ENCODE measurements at regions not wholly inside any gene's neighbourhood (a gene's known extent, or its start where the extent isn't known, plus 50 kb on each side); places are given as distances from the start of the nearest gene placed in this dataset.

DNA sequence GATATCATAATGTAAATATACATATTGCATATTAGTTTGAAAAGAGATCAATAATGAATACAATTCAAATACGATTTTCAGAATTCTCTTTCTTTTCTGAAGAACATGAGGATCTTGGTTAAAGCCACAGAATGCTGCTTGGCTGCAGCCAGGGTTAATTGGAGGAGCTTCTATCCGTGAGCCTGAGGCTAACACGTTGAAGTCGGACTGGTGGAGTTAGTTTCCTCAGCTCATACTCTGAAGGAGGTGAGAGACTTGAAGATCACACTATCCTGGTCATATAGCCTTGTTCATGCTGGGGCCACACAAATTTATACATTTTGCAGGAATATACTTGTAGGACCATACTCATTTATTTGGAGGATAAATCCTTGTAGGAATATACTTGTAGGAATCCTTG, 335.8 kb downstream of the TRIB2 start:
- Histone ChIP-seq H3K9me1 (replicated peaks; ENCODE audit: control insufficient read depth, extremely low read depth, insufficient read depth, low read length) (no peaks in the 10 kb centered on the region), H3K9ac (replicated peaks; ENCODE audit: extremely low read depth, insufficient read depth, low read length) (no peak overlapping the region), H3K79me2 (ENCODE audit: control insufficient read depth, insufficient read depth, low read length) (no peaks in the 10 kb centered on the region), H3K27ac (ENCODE audit: insufficient read depth, low read depth, low read length) (no peak overlapping the region), H3K4me3 (replicated peaks in 1 of 3; ENCODE audit: insufficient read depth in 1 of 3, low read depth in 1 of 3, low read length in 3 of 3) (no peak overlapping the region), H3K36me3 (ENCODE audit: control insufficient read depth in 2 of 2, extremely low read depth in 1 of 2, insufficient read depth in 2 of 2, low read length in 2 of 2) (no peaks in the 10 kb centered on the region), H3K4me2 (ENCODE audit: insufficient read depth, low read length) (no peak overlapping the region), H3K27me3 (ENCODE audit: control insufficient read depth in 2 of 2, insufficient read depth in 2 of 2, low read length in 2 of 2) (no peaks in the 10 kb centered on the region), H3K9me3 (replicated peaks; ENCODE audit: control insufficient read depth, insufficient read depth, low read length) (no peaks in the 10 kb centered on the region), H4K20me1 (replicated peaks; ENCODE audit: control insufficient read depth, extremely low read depth, insufficient read depth, low read length) (no peaks in the 10 kb centered on the region), H3K4me1 (ENCODE audit: control insufficient read depth, extremely low read depth, insufficient read depth, low read length) (no peaks in the 10 kb centered on the region), H2AFZ (ENCODE audit: low read depth, low read length) (no peak overlapping the region)
- dilution Hi-C loops (cut with MboI; ENCODE audit: extremely low pct_ligation_motif_present, low sequenced_read_pairs) (no loop called here), intact Hi-C loops (cut with micrococcal nuclease) (no loop called here)
- no TSS peak for BruUV-seq (replicated peaks)
- ChIA-PET CTCF (interaction anchor here (1.9 kb wide), 1 partner anchor 25 kb away, joined by 5 read pairs; no protein-coding TSS in a partner anchor), POLR2A (interaction anchor here (0.6 kb wide), 1 partner anchor 345 kb away, joined by 3 read pairs; no protein-coding TSS in a partner anchor)
- FAIRE-seq: no peak
- no peak for DNase-seq (ENCODE audit: low read depth, low spot score)
- TF ChIP-seq EZH2 (IDR thresholded peaks at IDR 0.05; ENCODE audit: borderline replicate concordance, low read depth, low read length, severe bottlenecking): no peak
- no peak for TF ChIP-seq FOS (IDR thresholded peaks at IDR 0.05; ENCODE audit: borderline replicate concordance, insufficient read depth, low read length)
- TF ChIP-seq, protein P1, sequence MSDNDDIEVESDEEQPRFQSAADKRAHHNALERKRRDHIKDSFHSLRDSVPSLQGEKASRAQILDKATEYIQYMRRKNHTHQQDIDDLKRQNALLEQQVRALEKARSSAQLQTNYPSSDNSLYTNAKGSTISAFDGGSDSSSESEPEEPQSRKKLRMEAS (IDR thresholded peaks at IDR 0.05; ENCODE audit: insufficient read depth, insufficient read length): no peak
- no peak for TF ChIP-seq JUN (IDR thresholded peaks at IDR 0.05; ENCODE audit: borderline replicate concordance, insufficient read depth, insufficient read length, low read depth)
- no peak for TF ChIP-seq POLR2AphosphoS5 (IDR thresholded peaks at IDR 0.05; ENCODE audit: insufficient read depth, low read depth, low read length)
- TF ChIP-seq, protein P2, sequence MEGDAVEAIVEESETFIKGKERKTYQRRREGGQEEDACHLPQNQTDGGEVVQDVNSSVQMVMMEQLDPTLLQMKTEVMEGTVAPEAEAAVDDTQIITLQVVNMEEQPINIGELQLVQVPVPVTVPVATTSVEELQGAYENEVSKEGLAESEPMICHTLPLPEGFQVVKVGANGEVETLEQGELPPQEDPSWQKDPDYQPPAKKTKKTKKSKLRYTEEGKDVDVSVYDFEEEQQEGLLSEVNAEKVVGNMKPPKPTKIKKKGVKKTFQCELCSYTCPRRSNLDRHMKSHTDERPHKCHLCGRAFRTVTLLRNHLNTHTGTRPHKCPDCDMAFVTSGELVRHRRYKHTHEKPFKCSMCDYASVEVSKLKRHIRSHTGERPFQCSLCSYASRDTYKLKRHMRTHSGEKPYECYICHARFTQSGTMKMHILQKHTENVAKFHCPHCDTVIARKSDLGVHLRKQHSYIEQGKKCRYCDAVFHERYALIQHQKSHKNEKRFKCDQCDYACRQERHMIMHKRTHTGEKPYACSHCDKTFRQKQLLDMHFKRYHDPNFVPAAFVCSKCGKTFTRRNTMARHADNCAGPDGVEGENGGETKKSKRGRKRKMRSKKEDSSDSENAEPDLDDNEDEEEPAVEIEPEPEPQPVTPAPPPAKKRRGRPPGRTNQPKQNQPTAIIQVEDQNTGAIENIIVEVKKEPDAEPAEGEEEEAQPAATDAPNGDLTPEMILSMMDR (IDR thresholded peaks at IDR 0.05; ENCODE audit: extremely low read depth in 1 of 2, insufficient read depth in 1 of 2, low read depth in 1 of 2, low read length in 2 of 2): no peak
- no peak for TF ChIP-seq MYC (IDR thresholded peaks at IDR 0.05; ENCODE audit: low read depth, low read length)
- no peak for TF ChIP-seq GATA2 (IDR thresholded peaks at IDR 0.05; ENCODE audit: insufficient read depth, insufficient read length, low read depth, low read length)
- no peak for TF ChIP-seq POLR2A (IDR thresholded peaks at IDR 0.05; ENCODE audit: low read depth, low read length)

Measured in endothelial cell of umbilical vein (primary cell).